ENCODE measurements at regions not wholly inside any gene's neighbourhood (a gene's known extent, or its start where the extent isn't known, plus 50 kb on each side); places are given as distances from the start of the nearest gene placed in this dataset.
"Not testable (repeated sequence)": the region's sequence is repeated elsewhere in the genome, so short reads cannot be mapped to it uniquely, and the experiment has no call there.

- TF ChIP-seq CTCF (IDR thresholded peaks at IDR 0.05; ENCODE audit: borderline replicate concordance, extremely low read depth, low read length, poor library complexity, severe bottlenecking); EZH2 (IDR thresholded peaks at IDR 0.05; ENCODE audit: borderline replicate concordance, low read depth, low read length, severe bottlenecking): not testable (repeated sequence)
Observed at GRCh38 chr15:81716468-81716867, 329.4 kb downstream of the MEX3B start.

Measured in DND-41 (cell line).